ENCODE measurements at regions not wholly inside any gene's neighbourhood (a gene's known extent, or its start where the extent isn't known, plus 50 kb on each side); places are given as distances from the start of the nearest gene placed in this dataset.

- H3K27me3 Mint-ChIP-seq (ENCODE audit: insufficient read depth, low read depth, poor library complexity): no peaks in the 10 kb centered on the region
- DNase-seq (ENCODE audit: low spot score) (no peak), ATAC-seq (no peak)
- Histone ChIP-seq H3K27me3 (ENCODE audit: insufficient read depth) (no peaks in the 10 kb centered on the region), H3K36me3 (ENCODE audit: insufficient read depth) (no peaks in the 10 kb centered on the region), H3K4me2 (no peak overlapping the region), H3F3A (replicated peaks; ENCODE audit: low read depth) (no peaks in the 10 kb centered on the region), H3K4me3 (no peak overlapping the region), H3K79me2 (replicated peaks; ENCODE audit: insufficient read depth) (no peaks in the 10 kb centered on the region), H4K20me1 (replicated peaks; ENCODE audit: insufficient read depth) (no peaks in the 10 kb centered on the region), H2AFZ (no peak overlapping the region), H3K4me1 (ENCODE audit: insufficient read depth) (no peaks in the 10 kb centered on the region), H3K9me2 (ENCODE audit: insufficient read depth) (no peaks in the 10 kb centered on the region), H3K27ac (ENCODE audit: low read depth) (no peak overlapping the region)
- TF ChIP-seq NANOG (IDR thresholded peaks at IDR 0.05; ENCODE audit: borderline replicate concordance): no peak
- TF ChIP-seq REST (IDR thresholded peaks at IDR 0.05; ENCODE audit: unreplicated experiment): no peak
- TF ChIP-seq EZH2phosphoT487 (IDR thresholded peaks at IDR 0.05; ENCODE audit: unreplicated experiment): no peak
- no peak for TF ChIP-seq ZNF114 (CRISPR knock-in tag; IDR thresholded peaks at IDR 0.05)
- no peak for TF ChIP-seq CTCF (conservative IDR thresholded peaks at IDR 0.05; ENCODE audit: low read depth in 2 of 2)
- no peak for TF ChIP-seq EZH2 (IDR thresholded peaks at IDR 0.05; ENCODE audit: low read depth, unreplicated experiment)
- TF ChIP-seq POLR2AphosphoS5 (IDR thresholded peaks at IDR 0.05; ENCODE audit: low read depth): no peak
- no peak for TF ChIP-seq JUNB (IDR thresholded peaks at IDR 0.05; ENCODE audit: unreplicated experiment)
- TF ChIP-seq CREB1 (CRISPR knock-in tag; IDR thresholded peaks at IDR 0.05; ENCODE audit: low read depth): no peak
- no peak for TF ChIP-seq ZNF462 (CRISPR knock-in tag; IDR thresholded peaks at IDR 0.05)
- no peak for TF ChIP-seq ETS1 (IDR thresholded peaks at IDR 0.05)
- no peak for TF ChIP-seq ZNF331 (CRISPR knock-in tag; IDR thresholded peaks at IDR 0.05; ENCODE audit: low read depth)
- TF ChIP-seq STAT1 (IDR thresholded peaks at IDR 0.05; ENCODE audit: unreplicated experiment): no peak
- H3K4me3 Mint-ChIP-seq: no peak overlapping the region
- no peak overlapping the region for H3K27ac Mint-ChIP-seq
- H3K36me3 Mint-ChIP-seq (ENCODE audit: low read depth): no peaks in the 10 kb centered on the region; the same call in 2 of the 3 replicates
- H3K9me3 Mint-ChIP-seq: no peaks in the 10 kb centered on the region
- H3K4me1 Mint-ChIP-seq: no peaks in the 10 kb centered on the region
These were observed 168.5 kb downstream of the PSMG1 start for GRCh38 chr21:39014747-39015146.
